Fibroblast of skin of scalp (primary cell): ENCODE measurements at regions not wholly inside any gene's neighbourhood (a gene's known extent, or its start where the extent isn't known, plus 50 kb on each side); places are given as distances from the start of the nearest gene placed in this dataset.

Source experiments
- DNase-seq: peaks from one replicate; pipeline ENCODE4 v3.0.0-alpha.2; 2013

DNA sequence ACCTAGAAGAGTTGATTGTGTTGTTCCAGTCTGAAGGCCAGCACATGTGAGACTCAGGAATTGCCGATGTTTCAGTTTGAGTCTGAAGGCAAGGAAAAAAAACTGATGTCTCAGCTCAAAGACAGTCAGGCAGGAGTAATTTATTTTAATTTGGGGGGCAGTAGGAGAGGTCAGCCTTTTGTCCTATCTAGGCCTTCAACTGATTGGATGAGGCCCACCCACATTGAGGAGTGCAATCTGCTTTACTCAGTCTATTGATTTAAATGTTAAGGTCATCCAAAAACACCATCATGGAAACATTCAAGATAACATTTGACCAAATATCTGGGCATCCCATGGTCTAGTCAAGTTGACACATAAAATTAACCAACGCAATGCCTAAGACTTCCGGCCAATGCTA lies 288.9 kb downstream of the CDK5RAP2 start:
- no peak for DNase-seq

DNA sequence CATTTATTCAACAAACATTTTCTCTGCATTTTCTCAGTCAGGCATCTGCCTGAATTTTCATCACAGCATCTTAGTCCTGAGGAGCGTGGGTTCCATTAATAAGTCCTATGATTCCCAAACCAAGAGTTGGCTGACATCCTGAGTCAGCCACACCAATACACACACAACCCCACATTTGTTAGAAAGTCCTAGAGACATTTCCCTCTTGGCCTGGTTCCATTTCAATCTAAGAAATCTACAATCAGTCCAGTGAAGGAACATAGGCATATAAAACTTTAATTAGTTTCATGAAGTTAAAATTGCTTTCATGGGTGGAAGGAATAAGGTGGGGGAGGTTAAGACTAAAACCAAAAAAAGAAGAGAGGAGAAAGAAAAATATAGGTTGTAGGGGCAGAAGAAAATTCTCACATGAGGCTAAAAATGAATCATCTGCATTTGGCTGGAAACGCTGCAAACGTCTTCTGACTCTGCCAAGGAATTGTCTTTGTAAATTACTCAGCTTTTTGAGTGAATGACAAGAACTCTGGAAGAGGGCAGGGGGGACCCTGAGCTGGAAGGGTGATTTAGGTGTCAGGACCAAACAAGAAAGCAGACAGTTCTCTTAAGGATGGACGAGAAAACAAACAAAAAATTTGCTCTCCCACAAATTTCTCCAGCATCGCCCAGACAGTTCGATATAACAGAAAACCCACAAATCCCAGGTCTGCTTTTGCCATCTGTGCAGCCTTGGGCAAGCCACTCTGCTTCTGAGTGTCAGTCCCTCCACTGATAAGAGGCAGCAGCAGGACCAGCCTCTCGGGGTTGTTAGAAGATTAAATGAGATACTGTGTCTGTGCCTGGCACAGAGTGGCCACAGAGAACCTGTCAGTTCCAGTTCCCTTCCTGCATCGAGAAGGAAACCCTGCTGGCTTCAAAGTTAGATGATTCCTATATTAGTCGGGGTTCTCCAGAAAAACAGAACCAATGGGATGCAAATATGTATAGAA lies 289.7 kb downstream of the CDK5RAP2 start:
- peak; percentile 15 for DNase-seq

DNA sequence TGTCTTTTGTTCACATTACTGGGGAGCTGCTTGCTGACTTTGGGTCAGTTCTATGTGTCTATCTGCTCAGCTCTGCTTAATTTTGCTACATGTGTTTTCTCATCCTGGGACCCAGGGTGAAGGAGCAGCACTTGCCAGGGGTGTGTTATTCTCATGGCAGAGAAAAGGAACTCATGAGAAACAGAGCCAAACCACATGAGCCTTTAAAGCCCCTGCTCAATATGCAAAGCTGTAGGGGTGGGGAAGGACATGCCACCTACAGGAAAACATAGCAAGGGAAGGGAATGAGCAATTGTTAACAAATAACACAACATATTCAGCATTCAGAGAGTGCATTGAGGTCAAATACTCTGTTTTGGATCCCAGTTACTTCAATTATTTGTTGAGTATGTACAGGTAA lies 290.9 kb downstream of the CDK5RAP2 start:
- no peak for DNase-seq

DNA sequence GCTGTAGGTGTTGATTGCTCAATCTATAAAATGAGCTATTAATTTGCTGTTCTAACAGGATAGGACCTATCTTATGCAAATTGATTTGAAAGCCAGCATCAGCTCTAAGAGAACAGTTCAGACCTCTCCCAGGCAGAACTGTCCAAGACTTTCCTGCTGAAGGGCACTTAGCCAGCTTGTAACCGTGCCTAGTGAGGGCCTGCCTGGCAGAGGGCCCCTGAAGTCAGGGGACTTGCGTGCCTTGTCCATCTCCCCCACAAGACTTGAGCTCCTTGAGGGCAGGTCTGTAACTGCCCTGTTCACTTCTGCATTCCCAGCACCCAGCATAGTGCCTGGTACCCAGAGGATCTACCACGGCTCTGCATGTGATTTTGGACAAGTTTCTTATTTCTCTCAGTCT lies 293.4 kb downstream of the CDK5RAP2 start:
- DNase-seq, result no peak

DNA sequence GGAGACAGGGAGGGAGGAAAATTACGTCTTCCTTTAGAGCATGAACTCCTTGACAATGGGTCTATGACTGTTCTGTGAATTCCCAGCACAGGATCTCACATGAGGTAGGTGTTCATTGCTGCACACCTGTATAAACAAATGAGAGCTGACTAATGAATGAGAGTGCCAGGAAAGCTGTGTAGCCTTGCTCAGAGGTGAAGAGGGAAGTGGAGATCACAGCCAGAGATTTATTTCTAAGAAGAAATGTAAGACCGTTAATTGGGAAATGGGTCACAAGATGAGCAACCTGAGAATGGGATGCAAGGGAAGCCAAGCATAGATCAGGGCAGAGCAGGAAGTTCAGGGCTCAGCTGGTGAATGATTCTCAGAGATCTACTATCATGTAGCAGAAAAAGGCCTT lies 295.1 kb downstream of the CDK5RAP2 start:
- DNase-seq, result no peak

DNA sequence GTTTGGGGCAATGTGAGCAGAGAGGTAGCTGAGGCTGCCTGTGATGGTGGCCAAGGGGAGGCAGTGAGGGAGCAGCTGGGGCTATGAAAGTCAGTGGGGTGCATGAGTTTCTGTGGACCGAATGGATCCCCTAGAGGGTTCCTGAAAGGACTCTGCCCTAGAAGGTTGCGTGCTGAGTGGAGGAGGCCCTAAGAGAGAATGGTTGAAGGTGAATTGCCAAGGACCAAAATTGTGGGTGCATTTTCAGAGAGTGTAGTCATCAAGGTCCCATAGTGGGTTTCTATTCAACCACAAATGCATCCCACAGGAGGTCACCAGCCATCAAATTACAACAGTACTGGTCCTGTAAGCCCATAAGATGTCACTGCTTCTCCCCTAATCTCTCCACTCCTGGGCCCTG lies 298.3 kb downstream of the CDK5RAP2 start:
- DNase-seq, result no peak

DNA sequence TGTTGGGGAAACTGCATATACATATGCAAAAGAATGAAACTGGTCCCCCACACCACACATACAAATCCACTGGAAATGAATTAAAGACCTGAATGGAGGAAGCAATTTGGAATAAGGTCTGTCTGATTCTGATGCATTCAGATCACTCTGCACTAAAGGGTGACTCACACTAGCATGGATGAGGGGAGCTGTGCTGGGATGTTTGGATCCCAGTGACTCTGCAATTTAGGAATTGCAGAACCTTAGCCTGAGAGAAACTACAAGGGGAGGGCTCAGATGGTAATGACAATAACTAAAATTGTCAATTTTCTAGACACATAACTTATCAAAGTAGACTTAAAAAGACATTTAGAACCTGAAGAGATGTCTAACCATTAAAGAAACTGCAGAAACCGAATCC lies 312.0 kb downstream of the CDK5RAP2 start:
- DNase-seq, result no peak

DNA sequence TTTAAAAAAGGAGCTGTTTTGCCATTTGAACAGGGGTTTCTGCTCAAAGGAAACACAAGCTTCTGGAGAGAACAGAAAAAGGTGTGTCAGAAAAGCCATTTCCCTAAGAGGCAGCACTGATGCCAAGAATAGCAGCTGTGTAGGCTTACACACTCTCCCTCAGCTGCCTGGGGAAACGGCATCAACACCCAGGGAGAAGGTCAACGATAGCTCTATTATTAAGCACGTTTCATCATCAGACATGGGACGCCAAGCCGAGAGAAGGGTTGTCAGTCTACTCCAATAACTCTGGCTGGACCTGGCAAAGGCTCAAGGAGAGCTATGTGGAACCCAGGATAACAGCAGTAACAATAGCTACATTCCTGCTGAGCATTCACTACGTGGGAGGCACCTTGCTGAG lies 314.2 kb downstream of the CDK5RAP2 start:
- no peak for DNase-seq

DNA sequence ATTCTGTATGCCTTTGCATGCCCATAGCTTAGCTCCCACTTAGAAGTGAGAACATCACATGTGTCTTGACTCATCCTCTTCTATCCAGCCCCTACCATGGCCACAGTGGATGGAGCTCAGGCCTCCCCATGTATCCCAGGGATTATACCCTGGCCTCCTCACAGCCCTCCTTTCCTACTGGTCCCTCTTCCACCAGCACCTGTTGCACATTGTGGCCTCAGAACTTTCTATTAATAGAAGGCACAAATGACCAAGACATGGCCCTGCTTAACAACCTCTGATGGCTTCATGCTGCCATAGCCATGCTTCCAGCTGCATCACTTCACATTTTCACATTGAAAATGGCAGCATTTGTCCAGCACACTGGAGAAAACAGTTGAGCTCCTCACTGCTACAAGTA lies 315.4 kb downstream of the CDK5RAP2 start:
- DNase-seq, result no peak

DNA sequence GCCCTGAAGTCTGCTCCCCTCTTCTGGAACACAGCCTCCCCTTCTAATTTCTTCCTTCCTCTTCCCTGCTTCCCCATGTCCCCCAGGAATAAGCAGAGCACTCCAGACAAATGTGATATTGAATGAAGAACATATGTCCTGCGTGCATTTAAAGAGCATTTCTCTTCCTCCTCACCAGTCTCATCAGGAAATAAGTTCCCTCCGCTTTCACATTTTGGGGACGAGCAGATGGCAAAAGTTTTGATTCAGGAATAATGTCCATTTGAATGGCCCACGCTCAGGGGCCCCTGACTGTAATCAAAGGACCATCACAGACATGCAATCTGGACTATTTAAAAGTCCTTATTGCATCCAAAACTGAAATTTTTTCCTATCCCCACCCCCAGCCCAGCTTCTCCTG lies 316.1 kb downstream of the CDK5RAP2 start:
- no peak for DNase-seq

DNA sequence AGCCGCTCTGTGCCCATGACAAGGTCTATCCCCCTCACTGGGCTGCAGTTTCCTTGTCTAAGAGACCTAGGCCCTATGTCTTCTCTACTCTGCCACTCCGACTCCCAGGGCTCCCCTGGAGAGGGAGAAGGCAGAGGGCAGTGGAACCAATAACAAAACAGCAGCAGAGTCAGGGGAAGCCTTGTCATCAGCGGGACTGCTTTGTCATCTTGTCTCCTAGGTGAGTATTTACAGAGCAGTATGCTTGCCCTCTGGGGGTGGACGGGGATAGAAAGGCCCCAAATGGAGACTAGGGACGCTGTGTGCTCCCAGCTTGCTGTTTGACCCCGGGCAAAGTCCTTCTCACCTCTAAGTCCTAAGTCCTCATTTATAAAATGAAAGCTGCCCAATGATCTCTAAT lies 318.5 kb downstream of the CDK5RAP2 start:
- no peak for DNase-seq

DNA sequence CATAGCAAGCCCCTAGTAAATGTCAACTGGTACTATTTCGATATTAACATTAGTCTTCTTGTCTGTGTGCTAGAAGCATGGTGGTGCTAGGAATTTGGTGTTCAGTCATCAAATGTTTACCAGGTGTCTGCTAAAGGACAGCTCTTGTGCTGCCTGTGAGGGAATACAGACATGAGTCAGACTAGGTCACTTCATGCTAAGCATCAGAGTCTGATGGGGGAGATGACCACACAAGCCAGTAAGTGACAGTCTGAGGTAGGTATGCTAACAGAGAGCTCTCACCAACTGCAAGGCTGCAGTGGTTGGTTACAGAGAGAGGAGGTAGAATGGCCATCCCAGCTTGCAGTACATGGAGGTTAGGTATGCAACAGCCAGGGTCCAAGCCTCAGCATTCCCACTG lies 320.9 kb downstream of the CDK5RAP2 start:
- no peak for DNase-seq

DNA sequence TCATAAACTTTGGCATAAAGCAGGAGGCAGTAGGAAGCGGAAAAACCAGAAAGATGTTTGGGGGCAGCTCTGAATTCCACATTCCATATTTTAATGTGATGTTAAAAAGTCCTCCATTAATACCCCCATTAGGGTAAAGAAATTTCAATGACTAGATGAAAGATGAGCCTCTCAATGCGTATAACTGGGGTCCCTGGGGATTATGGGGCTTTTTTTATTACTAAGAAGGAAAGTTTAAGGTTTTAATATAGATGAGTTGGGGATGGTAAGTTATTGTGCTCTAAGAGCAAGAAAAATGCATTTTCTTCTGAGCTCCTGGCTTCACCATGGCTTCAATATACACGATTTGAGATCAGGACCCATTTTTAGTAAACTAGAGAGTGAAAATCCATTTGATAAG lies 321.9 kb downstream of the CDK5RAP2 start:
- DNase-seq, result no peak

DNA sequence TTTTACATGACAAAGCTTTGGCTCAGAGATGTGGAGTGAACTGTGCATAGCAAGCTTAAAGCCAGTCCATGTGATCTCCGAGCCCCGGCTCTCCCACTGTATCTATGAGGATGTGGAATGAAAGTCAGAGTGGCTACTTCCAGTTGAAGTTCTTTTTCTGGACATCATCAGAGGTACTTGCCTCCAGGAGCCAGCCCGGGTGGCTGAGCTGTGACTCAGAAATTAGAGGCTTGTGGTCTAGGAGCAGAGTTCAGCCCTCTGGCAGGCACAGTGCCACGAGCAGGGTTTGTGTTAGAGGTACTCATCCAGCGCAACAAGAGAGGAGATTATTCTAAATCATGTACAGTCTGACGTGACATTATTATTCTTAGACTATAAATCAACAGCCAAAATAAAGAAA lies 322.5 kb downstream of the CDK5RAP2 start:
- DNase-seq, result peak; percentile 12

DNA sequence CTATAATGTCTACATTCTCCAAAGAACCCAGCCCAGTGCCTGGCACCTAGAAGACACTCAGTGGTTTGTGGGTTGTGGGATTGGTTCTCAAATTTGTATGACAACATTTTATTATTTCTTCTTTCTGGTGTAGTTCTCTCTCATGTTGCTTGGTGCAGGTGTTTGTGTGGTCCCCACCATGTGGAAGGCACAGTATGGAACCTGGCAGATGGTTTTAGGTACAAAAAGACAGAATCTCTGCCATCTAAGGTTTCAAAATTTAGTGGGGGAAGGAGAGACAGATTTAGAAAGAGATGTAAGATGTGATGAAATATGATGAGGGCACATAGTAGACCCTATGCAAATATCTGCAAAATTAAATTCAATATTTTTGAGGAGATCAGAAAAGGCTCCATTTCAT lies 323.8 kb downstream of the CDK5RAP2 start:
- no peak for DNase-seq

DNA sequence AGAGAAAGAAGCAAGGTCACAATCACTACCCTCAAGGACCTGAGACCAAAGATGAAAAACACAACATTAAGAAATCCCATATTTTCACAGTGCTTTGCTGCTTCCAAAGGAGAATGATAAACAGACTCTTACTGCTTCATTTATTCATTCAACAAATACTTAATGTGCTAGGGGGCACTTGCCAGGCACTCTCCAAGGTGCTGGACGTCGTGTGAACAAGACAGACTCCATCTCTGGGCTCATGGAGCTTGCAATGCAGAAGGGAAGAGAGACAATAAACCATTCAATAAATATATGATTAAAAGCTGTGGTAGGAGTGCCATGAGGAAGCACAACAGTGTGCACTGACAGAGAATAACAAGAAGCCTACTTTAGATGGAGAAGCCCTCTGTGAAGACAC lies 327.7 kb downstream of the CDK5RAP2 start:
- no peak for DNase-seq

DNA sequence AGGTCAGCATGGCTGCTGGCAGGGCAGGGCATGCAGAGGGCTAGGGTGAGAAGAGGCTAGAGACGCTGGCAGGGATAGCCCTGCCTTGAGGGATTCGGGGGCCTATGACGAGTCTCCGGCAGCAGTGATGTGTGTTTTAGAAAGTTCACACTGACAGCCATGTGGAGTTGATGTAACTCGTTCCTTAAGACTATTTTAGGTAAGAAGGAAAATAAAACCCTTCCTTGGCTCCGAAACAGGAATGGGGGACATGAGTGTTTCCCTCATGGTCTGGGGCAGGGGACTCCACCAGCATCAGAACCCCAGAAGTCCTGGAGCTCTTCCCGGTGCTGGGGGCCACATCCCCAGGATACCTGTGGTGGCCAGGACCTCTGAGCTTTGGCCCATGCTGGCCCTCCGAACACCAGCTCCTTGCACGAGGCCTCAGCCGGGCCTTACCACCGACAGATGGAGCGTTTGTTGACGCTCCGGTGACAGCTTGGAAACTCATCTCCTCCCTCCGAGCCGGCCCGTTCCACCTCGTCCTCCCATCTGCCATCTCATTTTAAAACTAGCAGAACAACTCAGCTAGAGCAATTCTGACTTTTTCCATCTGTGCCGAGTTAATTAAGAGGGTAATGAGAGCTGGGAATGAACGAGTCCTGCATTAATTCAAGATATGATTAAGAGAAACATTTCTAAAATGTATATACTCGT lies 337.7 kb downstream of the CDK5RAP2 start:
- DNase-seq, result no peak

DNA sequence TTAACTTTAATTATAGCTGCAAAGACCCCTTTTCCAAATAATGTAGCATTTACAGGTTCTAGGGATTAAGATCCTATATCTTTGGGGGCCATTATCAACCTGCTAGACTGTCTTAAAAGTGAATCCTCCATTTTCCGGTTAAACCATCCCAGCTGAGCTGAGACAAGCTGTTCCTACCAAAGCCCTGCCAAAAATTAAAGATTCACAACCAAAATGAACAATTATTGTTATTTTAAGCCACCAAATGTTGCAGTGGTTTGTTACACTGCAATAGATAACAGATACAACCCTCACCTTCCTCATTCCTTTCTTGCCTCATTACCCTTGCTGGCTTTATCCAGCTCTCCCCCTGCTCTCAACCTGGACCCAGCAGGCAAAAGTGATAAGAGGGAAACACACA lies 343.4 kb downstream of the CDK5RAP2 start:
- DNase-seq, result no peak

DNA sequence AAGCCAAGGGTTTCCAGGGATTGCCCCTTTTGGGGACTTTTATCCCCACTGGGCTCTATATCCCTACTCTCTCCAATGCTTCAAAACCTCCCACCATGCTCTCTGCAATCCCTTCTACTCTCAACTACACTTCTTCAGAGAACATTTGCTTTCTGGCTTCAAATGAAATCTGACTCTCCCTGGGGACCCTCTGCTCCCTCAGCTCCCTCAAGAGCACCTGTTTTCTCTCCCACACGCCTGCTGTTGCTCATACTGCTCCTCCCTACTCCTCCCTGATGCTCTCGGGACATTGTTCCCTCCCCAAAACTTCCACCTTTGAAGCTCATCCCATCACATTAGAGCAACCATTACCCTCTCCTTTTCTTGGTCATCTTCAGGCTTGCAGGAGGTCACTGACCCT lies 344.9 kb downstream of the CDK5RAP2 start:
- no peak for DNase-seq

DNA sequence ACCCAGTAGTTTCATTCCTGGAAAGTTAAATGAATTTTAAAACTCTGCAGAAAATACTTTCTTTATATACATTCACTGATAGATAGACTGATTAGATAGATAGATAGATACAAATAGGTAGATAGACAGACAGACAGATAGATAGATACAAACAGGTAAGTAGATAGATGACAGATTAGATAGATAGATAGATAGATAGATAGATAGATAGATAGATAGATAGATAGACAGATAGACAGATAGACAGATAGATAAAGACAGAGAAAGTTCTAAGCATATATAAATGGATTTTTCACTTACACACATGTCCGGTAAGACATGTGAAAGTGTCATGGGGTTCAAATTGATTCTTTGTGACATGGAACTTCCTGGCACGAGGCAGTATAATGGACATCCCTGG lies 349.7 kb downstream of the CDK5RAP2 start:
- DNase-seq, result no peak

DNA sequence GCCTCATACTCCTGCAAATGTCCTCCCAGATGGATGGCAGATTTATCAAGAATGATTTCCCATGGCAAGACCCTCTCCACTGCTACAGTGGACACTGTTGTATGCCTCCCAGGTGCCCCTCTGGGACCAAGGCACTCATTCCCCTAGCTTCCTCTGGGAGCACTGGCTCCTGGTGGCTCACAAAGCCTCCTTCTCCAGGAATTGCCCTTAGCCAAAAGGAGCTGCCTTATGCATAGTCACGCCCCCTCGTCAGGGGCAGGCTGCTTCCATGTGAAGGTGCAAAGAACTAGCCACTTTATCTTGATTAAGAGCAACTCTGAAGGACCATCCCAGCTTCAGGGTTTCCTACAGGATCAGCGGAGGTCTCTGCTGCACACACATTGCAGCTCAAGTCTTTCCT lies 358.1 kb downstream of the CDK5RAP2 start:
- no peak for DNase-seq

DNA sequence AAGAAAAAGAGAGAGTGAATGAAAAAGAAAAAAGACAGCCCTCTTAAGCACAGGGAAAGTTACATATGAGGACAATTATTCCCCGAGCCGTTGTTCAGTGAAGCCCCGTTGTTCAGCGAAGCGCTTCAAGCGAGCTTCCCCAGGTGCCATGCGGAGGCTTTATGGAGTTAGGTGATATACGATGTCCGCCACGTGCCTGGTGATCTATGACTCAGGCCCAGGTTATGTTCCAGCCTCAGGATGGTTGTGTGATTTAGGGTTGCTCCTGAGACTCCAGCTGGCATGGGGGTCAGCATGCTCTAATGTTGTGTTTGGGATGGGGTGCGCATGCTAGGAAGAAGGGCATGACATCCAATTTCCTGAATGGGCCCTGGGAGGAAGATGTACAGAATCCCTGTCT lies 365.6 kb downstream of the CDK5RAP2 start:
- DNase-seq, result no peak

DNA sequence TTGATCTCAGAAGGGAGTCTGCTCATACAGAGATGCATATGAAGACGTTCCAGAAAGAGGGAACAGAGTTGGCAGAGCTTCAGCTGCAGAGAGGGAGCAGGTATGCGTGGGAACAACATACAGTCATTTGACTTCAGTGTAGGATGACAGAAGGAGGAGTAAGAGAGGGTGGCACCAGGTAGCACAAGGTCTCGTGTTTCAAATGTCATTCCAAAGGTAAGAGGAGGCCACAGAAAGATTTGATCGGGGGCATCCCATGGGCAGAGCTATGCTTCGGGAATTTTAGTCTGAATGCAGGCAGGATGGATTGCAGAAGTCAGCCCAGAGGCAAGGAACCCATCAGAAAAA lies 367.1 kb downstream of the CDK5RAP2 start:
- no peak for DNase-seq

DNA sequence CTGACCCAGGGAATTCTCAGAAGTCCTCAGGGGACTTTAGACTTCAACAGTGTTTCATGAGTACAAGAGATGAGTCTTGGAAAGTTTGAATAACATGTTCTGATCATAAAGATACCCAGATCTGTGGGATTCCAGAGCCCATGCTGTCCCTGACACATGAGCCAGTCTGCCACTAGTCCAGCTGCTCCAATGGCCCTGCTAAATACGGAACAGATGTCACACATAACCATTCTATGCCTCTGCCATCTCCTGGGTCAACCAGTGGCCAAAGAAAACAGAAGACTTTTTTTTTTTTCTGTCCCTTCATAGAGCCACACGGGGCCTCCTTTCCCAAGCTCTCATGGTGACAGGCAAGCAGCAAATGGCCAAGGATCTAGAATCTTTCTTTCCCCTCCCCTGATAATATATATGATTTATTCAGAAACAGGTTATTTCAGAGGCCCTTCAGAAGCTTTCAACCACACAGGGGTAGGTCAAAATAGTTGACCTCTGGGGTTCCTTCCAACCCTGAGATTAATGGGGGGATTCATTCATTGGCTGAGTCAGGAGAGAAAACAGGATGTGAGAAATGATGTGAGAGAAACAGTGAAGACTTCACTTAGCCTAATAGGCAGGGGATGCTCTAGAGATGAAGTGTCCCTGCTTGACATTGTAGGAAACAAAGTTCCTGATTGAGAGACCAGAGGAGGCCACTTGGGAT lies 367.7 kb downstream of the CDK5RAP2 start:
- DNase-seq, result no peak
